GM12878 (cell line): ENCODE measurements at regions not wholly inside any gene's neighbourhood (a gene's known extent, or its start where the extent isn't known, plus 50 kb on each side); places are given as distances from the start of the nearest gene placed in this dataset.

Experiments
- BRCA1 ChIP-seq: IDR thresholded peaks from 2 replicates; pipeline ENCODE4 v1.6.1; 2011; ENCODE audit warnings: low read depth, low read length, improper control_type of control experiment
- HCFC1 ChIP-seq: fragments of 150-350 bp; IDR thresholded peaks from 2 replicates; pipeline ENCODE4 v1.6.1; 2014; ENCODE audit warnings: low read length
- IKZF2 ChIP-seq, 2 experiments: fragments of 450-650 bp; IDR thresholded peaks; 2 replicates each; pipeline ENCODE4 v1.6.1; 2017; ENCODE audit warnings: mild to moderate bottlenecking in 2 of 2, moderate library complexity in 2 of 2
- JUNB ChIP-seq: IDR thresholded peaks from 2 replicates; pipeline ENCODE4 v1.6.1; 2016; ENCODE audit warnings: antibody characterized with exemption, mild to moderate bottlenecking
- SMAD1 ChIP-seq: fragments of 450-650 bp; IDR thresholded peaks from 2 replicates; pipeline ENCODE4 v1.6.1; 2018; ENCODE audit warnings: mild to moderate bottlenecking, low read depth; ENCODE audit not compliant: partially characterized antibody
- SREBF1 ChIP-seq: IDR thresholded peaks from 2 replicates; pipeline ENCODE4 v1.6.1; 2012; ENCODE audit warnings: mild to moderate bottlenecking, low read length
- STAT1 ChIP-seq: fragments of 450-650 bp; conservative IDR thresholded peaks from 2 replicates; pipeline ENCODE4 v1.6.1; 2014; ENCODE audit warnings: antibody characterized with exemption, mild to moderate bottlenecking
- STAT3 ChIP-seq: IDR thresholded peaks from 2 replicates; pipeline ENCODE4 v1.6.1; 2011; ENCODE audit warnings: low read depth, low read length, improper control_type of control experiment
- TBL1XR1 ChIP-seq: IDR thresholded peaks from 2 replicates; pipeline ENCODE4 v1.6.1; 2012; ENCODE audit warnings: low read depth, low read length, improper control_type of control experiment
- YBX1 ChIP-seq: fragments of 450-650 bp; IDR thresholded peaks from 2 replicates; pipeline ENCODE4 v1.6.1; 2016; ENCODE audit warnings: antibody characterized with exemption
- ZNF24 ChIP-seq: fragments of 450-650 bp; IDR thresholded peaks from 2 replicates; pipeline ENCODE4 v1.6.1; 2017; ENCODE audit warnings: antibody characterized with exemption, mild to moderate bottlenecking
- TF ChIP-seq, protein P1 (sequence below): IDR thresholded peaks from 2 replicates; pipeline ENCODE4 v1.6.1; 2012; ENCODE audit warnings: improper control_type of control experiment, low read depth, low read length; ENCODE audit not compliant: insufficient replicate concordance
- TF ChIP-seq, protein P2 (sequence below): fragments of 450-650 bp; conservative IDR thresholded peaks from 2 replicates; pipeline ENCODE4 v1.6.1; 2017; ENCODE audit warnings: mild to moderate bottlenecking, moderate library complexity
- TF ChIP-seq, protein P3 (sequence below): IDR thresholded peaks from 2 replicates; pipeline ENCODE4 v1.6.1; 2012; ENCODE audit warnings: low read depth, low read length, improper control_type of control experiment

DNA sequence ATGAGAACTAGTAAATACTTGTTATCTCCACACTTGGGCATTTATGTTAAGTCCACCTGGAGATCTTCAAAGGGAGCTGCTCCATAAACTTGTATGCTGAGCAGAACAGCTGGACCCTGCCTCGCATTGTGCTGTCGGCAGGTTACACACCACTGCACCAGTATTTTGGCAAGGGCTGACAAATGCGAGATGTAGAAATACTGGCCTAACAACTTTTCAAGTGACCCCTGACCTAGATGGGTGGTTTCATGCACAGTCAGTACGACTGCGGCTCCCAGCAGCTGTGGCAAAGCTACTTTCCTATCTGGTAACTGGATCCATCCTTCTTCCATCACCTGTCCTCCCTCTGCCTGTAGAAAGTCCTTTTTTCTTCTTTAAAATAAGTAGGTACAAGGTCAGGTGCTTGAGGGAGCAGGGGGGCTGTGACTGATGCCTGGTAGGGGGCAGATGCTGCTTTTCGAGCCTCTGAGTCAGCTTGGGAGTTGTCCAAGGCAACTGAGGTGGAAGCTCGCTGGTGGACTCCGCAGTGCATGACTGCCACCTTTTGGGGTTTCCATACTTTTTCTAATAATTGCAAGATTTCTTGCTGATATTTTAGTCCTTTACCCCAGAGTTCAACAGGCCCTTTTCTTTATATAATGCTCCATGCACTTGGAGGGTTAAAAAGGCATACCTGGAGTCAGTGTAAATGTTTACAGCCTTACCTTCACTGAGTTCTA, 86.8 kb downstream of the SLC25A15 start (continued):
- TF ChIP-seq, protein P1, sequence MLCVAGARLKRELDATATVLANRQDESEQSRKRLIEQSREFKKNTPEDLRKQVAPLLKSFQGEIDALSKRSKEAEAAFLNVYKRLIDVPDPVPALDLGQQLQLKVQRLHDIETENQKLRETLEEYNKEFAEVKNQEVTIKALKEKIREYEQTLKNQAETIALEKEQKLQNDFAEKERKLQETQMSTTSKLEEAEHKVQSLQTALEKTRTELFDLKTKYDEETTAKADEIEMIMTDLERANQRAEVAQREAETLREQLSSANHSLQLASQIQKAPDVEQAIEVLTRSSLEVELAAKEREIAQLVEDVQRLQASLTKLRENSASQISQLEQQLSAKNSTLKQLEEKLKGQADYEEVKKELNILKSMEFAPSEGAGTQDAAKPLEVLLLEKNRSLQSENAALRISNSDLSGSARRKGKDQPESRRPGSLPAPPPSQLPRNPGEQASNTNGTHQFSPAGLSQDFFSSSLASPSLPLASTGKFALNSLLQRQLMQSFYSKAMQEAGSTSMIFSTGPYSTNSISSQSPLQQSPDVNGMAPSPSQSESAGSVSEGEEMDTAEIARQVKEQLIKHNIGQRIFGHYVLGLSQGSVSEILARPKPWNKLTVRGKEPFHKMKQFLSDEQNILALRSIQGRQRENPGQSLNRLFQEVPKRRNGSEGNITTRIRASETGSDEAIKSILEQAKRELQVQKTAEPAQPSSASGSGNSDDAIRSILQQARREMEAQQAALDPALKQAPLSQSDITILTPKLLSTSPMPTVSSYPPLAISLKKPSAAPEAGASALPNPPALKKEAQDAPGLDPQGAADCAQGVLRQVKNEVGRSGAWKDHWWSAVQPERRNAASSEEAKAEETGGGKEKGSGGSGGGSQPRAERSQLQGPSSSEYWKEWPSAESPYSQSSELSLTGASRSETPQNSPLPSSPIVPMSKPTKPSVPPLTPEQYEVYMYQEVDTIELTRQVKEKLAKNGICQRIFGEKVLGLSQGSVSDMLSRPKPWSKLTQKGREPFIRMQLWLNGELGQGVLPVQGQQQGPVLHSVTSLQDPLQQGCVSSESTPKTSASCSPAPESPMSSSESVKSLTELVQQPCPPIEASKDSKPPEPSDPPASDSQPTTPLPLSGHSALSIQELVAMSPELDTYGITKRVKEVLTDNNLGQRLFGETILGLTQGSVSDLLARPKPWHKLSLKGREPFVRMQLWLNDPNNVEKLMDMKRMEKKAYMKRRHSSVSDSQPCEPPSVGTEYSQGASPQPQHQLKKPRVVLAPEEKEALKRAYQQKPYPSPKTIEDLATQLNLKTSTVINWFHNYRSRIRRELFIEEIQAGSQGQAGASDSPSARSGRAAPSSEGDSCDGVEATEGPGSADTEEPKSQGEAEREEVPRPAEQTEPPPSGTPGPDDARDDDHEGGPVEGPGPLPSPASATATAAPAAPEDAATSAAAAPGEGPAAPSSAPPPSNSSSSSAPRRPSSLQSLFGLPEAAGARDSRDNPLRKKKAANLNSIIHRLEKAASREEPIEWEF, result no peak
- TF ChIP-seq TBL1XR1 (no peak), SREBF1 (no peak), JUNB (no peak), STAT1 (no peak), IKZF2 (IDR thresholded peaks at IDR 0.05) (no peak), SMAD1 (no peak), ZNF24 (no peak), YBX1 (no peak), BRCA1 (no peak), HCFC1 (no peak), STAT3 (no peak)
- TF ChIP-seq, protein P2, sequence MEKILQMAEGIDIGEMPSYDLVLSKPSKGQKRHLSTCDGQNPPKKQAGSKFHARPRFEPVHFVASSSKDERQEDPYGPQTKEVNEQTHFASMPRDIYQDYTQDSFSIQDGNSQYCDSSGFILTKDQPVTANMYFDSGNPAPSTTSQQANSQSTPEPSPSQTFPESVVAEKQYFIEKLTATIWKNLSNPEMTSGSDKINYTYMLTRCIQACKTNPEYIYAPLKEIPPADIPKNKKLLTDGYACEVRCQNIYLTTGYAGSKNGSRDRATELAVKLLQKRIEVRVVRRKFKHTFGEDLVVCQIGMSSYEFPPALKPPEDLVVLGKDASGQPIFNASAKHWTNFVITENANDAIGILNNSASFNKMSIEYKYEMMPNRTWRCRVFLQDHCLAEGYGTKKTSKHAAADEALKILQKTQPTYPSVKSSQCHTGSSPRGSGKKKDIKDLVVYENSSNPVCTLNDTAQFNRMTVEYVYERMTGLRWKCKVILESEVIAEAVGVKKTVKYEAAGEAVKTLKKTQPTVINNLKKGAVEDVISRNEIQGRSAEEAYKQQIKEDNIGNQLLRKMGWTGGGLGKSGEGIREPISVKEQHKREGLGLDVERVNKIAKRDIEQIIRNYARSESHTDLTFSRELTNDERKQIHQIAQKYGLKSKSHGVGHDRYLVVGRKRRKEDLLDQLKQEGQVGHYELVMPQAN, result no peak
- TF ChIP-seq, protein P3, sequence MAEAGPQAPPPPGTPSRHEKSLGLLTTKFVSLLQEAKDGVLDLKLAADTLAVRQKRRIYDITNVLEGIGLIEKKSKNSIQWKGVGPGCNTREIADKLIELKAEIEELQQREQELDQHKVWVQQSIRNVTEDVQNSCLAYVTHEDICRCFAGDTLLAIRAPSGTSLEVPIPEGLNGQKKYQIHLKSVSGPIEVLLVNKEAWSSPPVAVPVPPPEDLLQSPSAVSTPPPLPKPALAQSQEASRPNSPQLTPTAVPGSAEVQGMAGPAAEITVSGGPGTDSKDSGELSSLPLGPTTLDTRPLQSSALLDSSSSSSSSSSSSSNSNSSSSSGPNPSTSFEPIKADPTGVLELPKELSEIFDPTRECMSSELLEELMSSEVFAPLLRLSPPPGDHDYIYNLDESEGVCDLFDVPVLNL, result no peak
